ENCODE measurements at regions not wholly inside any gene's neighbourhood (a gene's known extent, or its start where the extent isn't known, plus 50 kb on each side); places are given as distances from the start of the nearest gene placed in this dataset.
"Not testable (repeated sequence)": the region's sequence is repeated elsewhere in the genome, so short reads cannot be mapped to it uniquely, and the experiment has no call there.

GRCh38 chr4:79551555-79551954, 143.5 kb upstream of the GK2 start:
- no peaks in the 10 kb centered on the region for H3K27me3 ChIP-seq (replicated peaks; ENCODE audit: control insufficient read depth, insufficient read depth, low read length)
- H3K27ac Mint-ChIP-seq (ENCODE audit: unreplicated experiment): no peak overlapping the region
- no TSS peak for BruUV-seq (replicated peaks)
- no peaks in the 10 kb centered on the region for H3K27me3 Mint-ChIP-seq (ENCODE audit: insufficient read depth, unreplicated experiment)
- H3K4me1 ChIP-seq: 0 out of 2 replicates have a peak, but pooled peaks cover 4% of the 10 kb centered on the region
- DNase-seq: no peak
- TF ChIP-seq CTCF (IDR thresholded peaks at IDR 0.05; ENCODE audit: insufficient read depth in 1 of 2, low read depth in 1 of 2, low read length in 1 of 2, severe bottlenecking in 1 of 2, unreplicated experiment in 1 of 2): no peak
- POLR2A ChIA-PET: no interaction called here
- H3K36me3 ChIP-seq (ENCODE audit: control insufficient read depth, insufficient read depth, low read length): no peaks in the 10 kb centered on the region
- no peak overlapping the region for H3K4me3 ChIP-seq (ENCODE audit: low read depth, low read length)
- H3K4me3 Mint-ChIP-seq (ENCODE audit: unreplicated experiment): no peak overlapping the region
- H3K9me3 Mint-ChIP-seq (ENCODE audit: unreplicated experiment): peaks cover 14% of the 10 kb centered on the region
- intact Hi-C loops (cut with micrococcal nuclease; ENCODE audit: unreplicated experiment): no loop called here
- H3K4me1 Mint-ChIP-seq (ENCODE audit: low read depth, unreplicated experiment): peaks cover 8% of the 10 kb centered on the region
- no peaks in the 10 kb centered on the region for H3K9me3 ChIP-seq
- CTCF ChIA-PET: no interaction called here
- H3K36me3 Mint-ChIP-seq (ENCODE audit: insufficient read depth, unreplicated experiment): no peaks in the 10 kb centered on the region

- H3K4me1 ChIP-seq: 0 out of 2 replicates have a peak, but pooled peaks cover 4% of the 10 kb centered on the region
- CTCF ChIA-PET: no interaction called here
Measured at GRCh38 chr4:79547851-79548250, 139.8 kb upstream of the GK2 start.

GRCh38 chr4:79545292-79545691, 137.3 kb upstream of the GK2 start:
- H3K9me3 ChIP-seq; H3K27me3 ChIP-seq (replicated peaks; ENCODE audit: control insufficient read depth, insufficient read depth, low read length); BruUV-seq (replicated peaks); CTCF ChIA-PET; H3K9me3 Mint-ChIP-seq (ENCODE audit: unreplicated experiment); H3K27ac Mint-ChIP-seq (ENCODE audit: unreplicated experiment); POLR2A ChIA-PET; H3K4me1 ChIP-seq; intact Hi-C loops (cut with micrococcal nuclease; ENCODE audit: unreplicated experiment); H3K36me3 Mint-ChIP-seq (ENCODE audit: insufficient read depth, unreplicated experiment); H3K4me3 ChIP-seq (ENCODE audit: low read depth, low read length); H3K4me1 Mint-ChIP-seq (ENCODE audit: low read depth, unreplicated experiment); H3K36me3 ChIP-seq (ENCODE audit: control insufficient read depth, insufficient read depth, low read length); H3K4me3 Mint-ChIP-seq (ENCODE audit: unreplicated experiment); DNase-seq; H3K27me3 Mint-ChIP-seq (ENCODE audit: insufficient read depth, unreplicated experiment): not testable (repeated sequence)

More at GRCh38 chr4:79547851-79548250, 139.8 kb upstream of the GK2 start:
- H3K27ac Mint-ChIP-seq (ENCODE audit: unreplicated experiment): no peak overlapping the region
- H3K4me3 Mint-ChIP-seq (ENCODE audit: unreplicated experiment): no peak overlapping the region
- intact Hi-C loops (cut with micrococcal nuclease; ENCODE audit: unreplicated experiment): no loop called here
- no peak for TF ChIP-seq CTCF (IDR thresholded peaks at IDR 0.05; ENCODE audit: insufficient read depth in 1 of 2, low read depth in 1 of 2, low read length in 1 of 2, severe bottlenecking in 1 of 2, unreplicated experiment in 1 of 2)
- H3K4me1 Mint-ChIP-seq (ENCODE audit: low read depth, unreplicated experiment): peaks cover under 1% of the 10 kb centered on the region
- H3K9me3 ChIP-seq: no peaks in the 10 kb centered on the region
- no peak overlapping the region for H3K4me3 ChIP-seq (ENCODE audit: low read depth, low read length)
- DNase-seq: no peak
- H3K36me3 Mint-ChIP-seq (ENCODE audit: insufficient read depth, unreplicated experiment): no peaks in the 10 kb centered on the region
- H3K36me3 ChIP-seq (ENCODE audit: control insufficient read depth, insufficient read depth, low read length): no peaks in the 10 kb centered on the region
- POLR2A ChIA-PET: no interaction called here
- peaks cover 4% of the 10 kb centered on the region for H3K9me3 Mint-ChIP-seq (ENCODE audit: unreplicated experiment)
- no peaks in the 10 kb centered on the region for H3K27me3 Mint-ChIP-seq (ENCODE audit: insufficient read depth, unreplicated experiment)
- H3K27me3 ChIP-seq (replicated peaks; ENCODE audit: control insufficient read depth, insufficient read depth, low read length): no peaks in the 10 kb centered on the region
- BruUV-seq (replicated peaks): no TSS peak

GRCh38 chr4:79540143-79540542, 132.1 kb upstream of the GK2 start:
- Mint-ChIP-seq H3K36me3 (ENCODE audit: insufficient read depth, unreplicated experiment) (no peaks in the 10 kb centered on the region), H3K4me1 (ENCODE audit: low read depth, unreplicated experiment) (no peaks in the 10 kb centered on the region), H3K27ac (ENCODE audit: unreplicated experiment) (no peak overlapping the region), H3K4me3 (ENCODE audit: unreplicated experiment) (no peak overlapping the region), H3K27me3 (ENCODE audit: insufficient read depth, unreplicated experiment) (no peaks in the 10 kb centered on the region), H3K9me3 (ENCODE audit: unreplicated experiment) (no peaks in the 10 kb centered on the region)
- H3K4me1 ChIP-seq: no peaks in the 10 kb centered on the region
- BruUV-seq (replicated peaks): no TSS peak
- H3K27me3 ChIP-seq (replicated peaks; ENCODE audit: control insufficient read depth, insufficient read depth, low read length): no peaks in the 10 kb centered on the region
- intact Hi-C loops (cut with micrococcal nuclease; ENCODE audit: unreplicated experiment): no loop called here
- no peak overlapping the region for H3K4me3 ChIP-seq (ENCODE audit: low read depth, low read length)
- no peaks in the 10 kb centered on the region for H3K36me3 ChIP-seq (ENCODE audit: control insufficient read depth, insufficient read depth, low read length)
- DNase-seq: no peak
- no peak for TF ChIP-seq CTCF (IDR thresholded peaks at IDR 0.05; ENCODE audit: insufficient read depth in 1 of 2, low read depth in 1 of 2, low read length in 1 of 2, severe bottlenecking in 1 of 2, unreplicated experiment in 1 of 2)
- POLR2A ChIA-PET: no interaction called here
- H3K9me3 ChIP-seq: no peaks in the 10 kb centered on the region
- CTCF ChIA-PET: no interaction called here
